Lung microvascular endothelial cell (primary cell): ENCODE measurements at regions not wholly inside any gene's neighbourhood (a gene's known extent, or its start where the extent isn't known, plus 50 kb on each side); places are given as distances from the start of the nearest gene placed in this dataset.

Source experiments
- DNase-seq, 2 donors: peaks; one replicate each; pipeline versions ENCODE4 v3.0.0 to v3.0.0-alpha.2; 2010; ENCODE audit warnings: low read depth in 2 of 2

- DNase-seq: no peak
These were observed 661.7 kb downstream of the MCTP2 start for GRCh38 chr15:94893091-94893490.

GRCh38 chr15:94894056-94894455 lies 662.7 kb downstream of the MCTP2 start:
- no peak for DNase-seq

GRCh38 chr15:94909510-94909909 lies 678.1 kb downstream of the MCTP2 start:
- DNase-seq: no peak

GRCh38 chr15:94910166-94910565 lies 678.8 kb downstream of the MCTP2 start:
- DNase-seq: peak; percentile 2 to 85

- no peak for DNase-seq
These were observed 681.4 kb downstream of the MCTP2 start for GRCh38 chr15:94912760-94913159.

- DNase-seq: no peak
These were observed 685.7 kb downstream of the MCTP2 start for GRCh38 chr15:94917068-94917467.

GRCh38 chr15:94921936-94922335 lies 690.6 kb downstream of the MCTP2 start:
- DNase-seq: no peak

GRCh38 chr15:94924057-94924456 lies 692.7 kb downstream of the MCTP2 start:
- DNase-seq: no peak

- DNase-seq: no peak
These were observed 693.7 kb downstream of the MCTP2 start for GRCh38 chr15:94924971-94925598.

GRCh38 chr15:94925680-94926079 lies 694.3 kb downstream of the MCTP2 start:
- DNase-seq: no peak

GRCh38 chr15:94927003-94927402 lies 695.6 kb downstream of the MCTP2 start:
- DNase-seq: no peak

GRCh38 chr15:94929282-94929681 lies 697.9 kb downstream of the MCTP2 start:
- DNase-seq: no peak

GRCh38 chr15:94930441-94930840 lies 699.1 kb downstream of the MCTP2 start:
- DNase-seq: no peak

- no peak for DNase-seq
These were observed 699.6 kb downstream of the MCTP2 start for GRCh38 chr15:94930960-94931359.

GRCh38 chr15:94934440-94934839 lies 703.1 kb downstream of the MCTP2 start:
- DNase-seq: no peak

- no peak for DNase-seq
These were observed 705.9 kb downstream of the MCTP2 start for GRCh38 chr15:94937242-94937641.

- peak in 1 of 2 donors; percentile 12 for DNase-seq
These were observed 712.5 kb downstream of the MCTP2 start for GRCh38 chr15:94943888-94944287.

GRCh38 chr15:94951538-94951937 lies 720.2 kb downstream of the MCTP2 start:
- DNase-seq: no peak

GRCh38 chr15:94963953-94964352 lies 732.6 kb downstream of the MCTP2 start:
- no peak for DNase-seq

- DNase-seq: peak; percentile 72 to 76
These were observed 734.2 kb downstream of the MCTP2 start for GRCh38 chr15:94965593-94965992.

- peak; percentile 68 to 81 for DNase-seq
These were observed 736.8 kb downstream of the MCTP2 start for GRCh38 chr15:94968133-94968532.

- no peak for DNase-seq
These were observed 738.7 kb downstream of the MCTP2 start for GRCh38 chr15:94970096-94970495.

- DNase-seq: no peak
These were observed 739.4 kb downstream of the MCTP2 start for GRCh38 chr15:94970802-94971201.

GRCh38 chr15:94972314-94972713 lies 741.0 kb downstream of the MCTP2 start:
- peak; percentile 26 to 71 for DNase-seq
